ENCODE measurements at regions not wholly inside any gene's neighbourhood (a gene's known extent, or its start where the extent isn't known, plus 50 kb on each side); places are given as distances from the start of the nearest gene placed in this dataset.

- Histone ChIP-seq H3K36me3 (ENCODE audit: control insufficient read depth in 2 of 2, extremely low read depth in 1 of 2, insufficient read depth in 2 of 2, low read length in 2 of 2) (no peaks in the 10 kb centered on the region), H2AFZ (ENCODE audit: low read depth, low read length) (no peak overlapping the region), H3K9me3 (replicated peaks; ENCODE audit: control insufficient read depth, insufficient read depth, low read length) (no peaks in the 10 kb centered on the region), H3K9ac (replicated peaks; ENCODE audit: extremely low read depth, insufficient read depth, low read length) (no peak overlapping the region), H3K4me3 (replicated peaks in 1 of 3; ENCODE audit: insufficient read depth in 1 of 3, low read depth in 1 of 3, low read length in 3 of 3) (no peak overlapping the region), H3K79me2 (ENCODE audit: control insufficient read depth, insufficient read depth, low read length) (no peaks in the 10 kb centered on the region), H3K4me2 (ENCODE audit: insufficient read depth, low read length) (no peak overlapping the region), H3K27ac (ENCODE audit: insufficient read depth, low read depth, low read length) (no peak overlapping the region), H3K4me1 (ENCODE audit: control insufficient read depth, extremely low read depth, insufficient read depth, low read length) (no peaks in the 10 kb centered on the region), H3K9me1 (replicated peaks; ENCODE audit: control insufficient read depth, extremely low read depth, insufficient read depth, low read length) (no peaks in the 10 kb centered on the region), H4K20me1 (replicated peaks; ENCODE audit: control insufficient read depth, extremely low read depth, insufficient read depth, low read length) (no peaks in the 10 kb centered on the region), H3K27me3 (ENCODE audit: control insufficient read depth in 2 of 2, insufficient read depth in 2 of 2, low read length in 2 of 2) (no peaks in the 10 kb centered on the region)
- no TSS peak for BruUV-seq (replicated peaks)
- DNase-seq (ENCODE audit: low read depth, low spot score) (no peak), FAIRE-seq (no peak)
- ChIA-PET CTCF (no interaction called here), POLR2A (no interaction called here)
- dilution Hi-C loops (cut with MboI; ENCODE audit: extremely low pct_ligation_motif_present, low sequenced_read_pairs), result no loop called here
- intact Hi-C loops (cut with micrococcal nuclease), result no loop called here
- TF ChIP-seq MYC (IDR thresholded peaks at IDR 0.05; ENCODE audit: low read depth, low read length) (no peak), GATA2 (IDR thresholded peaks at IDR 0.05; ENCODE audit: insufficient read depth, insufficient read length, low read depth, low read length) (no peak), POLR2A (IDR thresholded peaks at IDR 0.05; ENCODE audit: low read depth, low read length) (no peak), EZH2 (IDR thresholded peaks at IDR 0.05; ENCODE audit: borderline replicate concordance, low read depth, low read length, severe bottlenecking) (no peak), POLR2AphosphoS5 (IDR thresholded peaks at IDR 0.05; ENCODE audit: insufficient read depth, low read depth, low read length) (no peak), MAX (IDR thresholded peaks at IDR 0.05; ENCODE audit: insufficient read depth, insufficient read length) (no peak), CTCF (IDR thresholded peaks at IDR 0.05; ENCODE audit: extremely low read depth in 1 of 2, insufficient read depth in 1 of 2, low read depth in 1 of 2, low read length in 2 of 2) (no peak), FOS (IDR thresholded peaks at IDR 0.05; ENCODE audit: borderline replicate concordance, insufficient read depth, low read length) (no peak), JUN (IDR thresholded peaks at IDR 0.05; ENCODE audit: borderline replicate concordance, insufficient read depth, insufficient read length, low read depth) (no peak)
Measured at GRCh38 chrX:6291444-6291843, 62.8 kb upstream of the NLGN4X start.
